GM23248 (cell line): ENCODE measurements at regions not wholly inside any gene's neighbourhood (a gene's known extent, or its start where the extent isn't known, plus 50 kb on each side); places are given as distances from the start of the nearest gene placed in this dataset.

Experiments used
- EZH2 ChIP-seq: fragments of 200-600 bp; sonication (generic); IDR thresholded peaks from 2 replicates; pipeline ENCODE4 v1.6.1; 2018; ENCODE audit warnings: antibody characterized with exemption, mild to moderate bottlenecking; ENCODE audit not compliant: insufficient read depth, poor library complexity, severe bottlenecking
- EZH2phosphoT487 ChIP-seq: fragments of 200-600 bp; sonication (generic); IDR thresholded peaks from 2 replicates; pipeline ENCODE4 v1.6.1; 2018; ENCODE audit warnings: antibody characterized with exemption, moderate library complexity, mild to moderate bottlenecking, low read depth; ENCODE audit not compliant: insufficient read depth

- TF ChIP-seq EZH2phosphoT487 = no peak
- TF ChIP-seq EZH2 = no peak
Measured at GRCh38 chr4:136812100-136812880, 720.0 kb downstream of the PCDH18 start.
